Neuron (in vitro differentiated cells): ENCODE measurements at regions not wholly inside any gene's neighbourhood (a gene's known extent, or its start where the extent isn't known, plus 50 kb on each side); places are given as distances from the start of the nearest gene placed in this dataset.

Experiments
- H2AFZ ChIP-seq: one replicate; pipeline ENCODE4 v1.6.1; 2013; ENCODE audit warnings: low read depth, mild to moderate bottlenecking, inconsistent platforms, low read length, moderate library complexity
- H3K27me3 ChIP-seq: one replicate; pipeline ENCODE4 v1.6.1; 2013; ENCODE audit warnings: low read length; ENCODE audit not compliant: insufficient read depth
- H3K36me3 ChIP-seq: one replicate; pipeline ENCODE4 v1.6.1; 2013; ENCODE audit warnings: low read length; ENCODE audit not compliant: insufficient read depth
- H3K4me1 ChIP-seq: one replicate; pipeline ENCODE4 v1.6.1; 2013; ENCODE audit warnings: low read length; ENCODE audit not compliant: insufficient read depth
- H3K4me3 ChIP-seq: 2 replicates; pipeline ENCODE4 v1.5.1; 2013; ENCODE audit warnings: mild to moderate bottlenecking, low read length, moderate library complexity
- H3K9me3 ChIP-seq: one replicate; pipeline ENCODE4 v1.6.1; 2013; ENCODE audit warnings: low read length

DNA sequence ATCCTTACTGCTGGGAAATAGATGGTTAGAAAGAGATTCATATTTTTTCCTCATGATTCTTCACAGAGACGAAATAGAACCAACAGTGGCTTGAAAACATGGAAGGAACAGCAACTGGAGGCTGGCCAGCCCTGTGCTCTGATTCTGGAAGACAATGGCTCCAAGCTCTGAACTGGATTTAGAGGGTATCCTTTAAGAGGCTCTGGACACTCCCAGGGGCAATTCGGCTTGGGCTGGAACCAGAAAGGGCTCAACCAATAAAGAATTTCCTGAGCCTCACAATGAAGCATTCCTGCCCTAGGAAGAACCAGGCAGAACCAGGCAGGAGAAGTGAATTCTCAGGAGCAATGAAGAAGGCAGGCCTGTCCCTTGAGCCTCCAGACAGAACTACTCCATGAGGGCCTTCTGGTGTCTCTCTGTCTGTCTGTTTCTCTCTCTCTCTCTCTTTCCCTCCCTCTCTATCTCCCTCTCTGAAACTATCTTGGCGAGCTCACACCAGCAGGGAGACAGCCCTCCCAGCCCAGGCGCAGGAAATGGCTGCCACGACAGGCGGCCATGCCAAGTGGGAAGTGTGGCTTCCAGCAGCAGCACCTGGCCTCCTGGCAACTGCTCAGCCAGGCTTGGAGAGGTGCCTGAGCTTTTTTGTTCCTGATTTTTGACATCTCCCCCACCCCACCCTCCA, 93.3 kb downstream of the RCN1 start:
- Histone ChIP-seq H3K27me3 (peaks cover 3% of the 10 kb centered on the region), H3K9me3 (no peaks in the 10 kb centered on the region), H3K4me1 (no peaks in the 10 kb centered on the region), H3K36me3 (no peaks in the 10 kb centered on the region), H2AFZ (no peak overlapping the region), H3K4me3 (no peak overlapping the region)

DNA sequence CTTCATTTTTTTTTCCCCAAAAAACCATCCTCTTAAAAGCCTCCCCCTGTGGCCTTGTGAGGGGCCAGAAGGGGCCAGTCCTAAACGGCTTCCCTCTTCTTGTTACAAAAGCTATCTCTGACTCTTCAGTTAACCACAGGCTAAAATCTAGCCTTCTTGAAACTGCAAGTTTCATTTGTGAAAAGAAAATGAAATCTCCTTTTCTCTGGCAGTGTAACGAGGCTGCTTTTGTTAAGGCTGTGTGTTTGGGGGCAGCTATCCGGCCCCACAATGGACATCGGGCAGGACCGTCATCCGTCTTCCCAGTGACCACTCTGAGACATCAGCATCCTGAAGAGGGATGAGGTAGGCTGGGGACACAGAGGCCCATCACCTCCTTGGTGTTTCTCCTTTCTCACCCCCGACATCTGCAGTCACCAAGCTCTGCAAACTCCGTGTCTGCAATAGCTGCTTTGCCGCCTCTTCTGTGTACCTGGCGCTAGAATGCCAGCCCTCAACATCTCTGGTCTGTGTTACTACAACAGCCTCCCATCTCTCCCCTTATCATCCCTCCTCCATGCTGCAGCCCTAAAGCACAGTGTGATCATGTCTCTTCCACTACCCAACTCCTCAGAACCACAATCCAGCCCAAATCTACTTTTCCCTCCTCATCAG, 94.0 kb downstream of the RCN1 start:
- H3K27me3 ChIP-seq = peaks cover 3% of the 10 kb centered on the region
- no peaks in the 10 kb centered on the region for H3K36me3 ChIP-seq
- no peaks in the 10 kb centered on the region for H3K9me3 ChIP-seq
- no peak overlapping the region for H3K4me3 ChIP-seq
- no peaks in the 10 kb centered on the region for H3K4me1 ChIP-seq
- H2AFZ ChIP-seq = no peak overlapping the region

DNA sequence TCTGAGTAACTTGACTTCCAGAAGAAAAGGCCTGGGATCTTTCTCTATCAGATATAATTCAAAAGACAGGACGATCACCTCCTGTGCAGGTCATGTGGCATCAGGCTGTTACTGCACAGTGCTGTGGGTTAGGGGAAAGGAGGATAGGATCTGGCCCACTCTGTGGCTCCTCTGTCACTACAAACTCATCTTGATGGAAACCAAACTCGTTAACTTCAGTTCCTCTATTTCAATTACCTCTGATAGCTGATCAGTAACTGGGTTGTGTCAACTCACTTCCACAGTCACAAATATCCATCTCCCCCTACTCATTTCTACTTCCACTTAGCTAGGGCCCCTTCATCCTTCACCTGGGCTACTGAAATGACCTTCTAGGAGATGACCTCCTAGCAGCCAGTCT, 95.2 kb downstream of the RCN1 start:
- H2AFZ ChIP-seq = no peak overlapping the region
- H3K36me3 ChIP-seq = no peaks in the 10 kb centered on the region
- no peaks in the 10 kb centered on the region for H3K4me1 ChIP-seq
- no peak overlapping the region for H3K4me3 ChIP-seq
- H3K9me3 ChIP-seq = no peaks in the 10 kb centered on the region
- peaks cover 3% of the 10 kb centered on the region for H3K27me3 ChIP-seq

DNA sequence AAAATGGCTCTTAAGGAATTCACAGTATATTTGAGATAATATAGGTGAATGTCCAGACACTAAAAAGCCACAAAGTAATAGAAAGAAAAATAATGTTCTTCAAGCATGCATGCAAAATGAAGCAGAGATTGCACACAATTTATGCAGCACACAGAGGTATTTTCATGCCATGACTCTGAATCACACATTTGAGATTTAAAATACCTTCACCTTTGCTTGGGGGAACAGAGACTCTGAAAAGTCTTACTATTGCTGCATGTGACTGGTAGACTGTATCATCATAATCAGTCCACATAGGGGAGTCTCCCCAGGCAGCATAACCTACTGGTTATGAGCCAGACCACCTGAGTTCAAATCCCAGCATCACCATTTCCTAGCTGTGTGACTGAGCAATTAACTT, 96.2 kb downstream of the RCN1 start:
- Histone ChIP-seq H3K4me3 (no peak overlapping the region), H2AFZ (no peak overlapping the region)

DNA sequence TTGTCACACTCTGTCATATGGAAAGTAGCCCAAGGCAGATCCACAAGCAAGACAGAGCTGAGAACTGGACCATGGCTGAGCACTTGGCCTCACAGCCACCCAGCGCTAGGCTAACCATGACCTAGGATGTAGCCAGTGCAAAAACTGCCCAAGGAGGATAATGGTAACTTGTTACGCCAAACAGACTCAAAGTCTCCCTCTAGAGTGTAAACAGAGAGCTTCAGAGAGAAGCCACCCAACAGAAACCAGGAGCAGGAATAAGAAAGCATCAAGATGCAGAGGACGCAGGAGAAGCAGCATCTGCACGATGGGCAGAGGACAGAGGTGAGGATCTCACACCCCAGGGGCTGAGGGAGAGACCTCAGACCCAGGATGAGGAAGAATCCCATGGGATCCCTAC, 97.9 kb downstream of the RCN1 start:
- peaks cover 5% of the 10 kb centered on the region for H3K27me3 ChIP-seq
- H3K4me3 ChIP-seq = no peak overlapping the region
- H2AFZ ChIP-seq = no peak overlapping the region
- no peaks in the 10 kb centered on the region for H3K36me3 ChIP-seq
- H3K4me1 ChIP-seq = no peaks in the 10 kb centered on the region
- no peaks in the 10 kb centered on the region for H3K9me3 ChIP-seq

More for the DNA sequence above, 96.2 kb downstream of the RCN1 start:
- H3K4me1 ChIP-seq = no peaks in the 10 kb centered on the region
- H3K9me3 ChIP-seq = no peaks in the 10 kb centered on the region
- peaks cover 3% of the 10 kb centered on the region for H3K27me3 ChIP-seq
- no peaks in the 10 kb centered on the region for H3K36me3 ChIP-seq

DNA sequence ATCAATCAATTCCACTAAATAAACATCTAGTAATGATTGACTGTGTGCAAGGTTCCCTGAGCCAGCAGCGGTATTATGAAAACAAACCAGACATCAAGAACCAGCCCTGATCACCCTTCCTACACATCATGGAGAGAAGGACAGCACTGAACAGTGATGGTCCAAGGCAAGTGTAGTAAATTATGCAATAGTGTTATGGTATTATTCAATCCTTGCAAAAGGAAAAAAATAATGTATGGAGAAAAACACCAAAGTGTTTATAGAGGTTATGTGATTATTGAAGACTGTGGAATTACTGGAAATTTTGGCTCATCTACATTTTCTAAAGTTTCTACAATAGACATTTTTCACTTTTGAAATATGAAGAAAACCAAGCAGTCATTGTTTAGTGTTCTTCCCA, 105.3 kb downstream of the RCN1 start:
- Histone ChIP-seq H3K27me3 (peaks cover 3% of the 10 kb centered on the region), H3K4me1 (no peaks in the 10 kb centered on the region), H2AFZ (no peak overlapping the region), H3K36me3 (no peaks in the 10 kb centered on the region), H3K4me3 (no peak overlapping the region), H3K9me3 (no peaks in the 10 kb centered on the region)

DNA sequence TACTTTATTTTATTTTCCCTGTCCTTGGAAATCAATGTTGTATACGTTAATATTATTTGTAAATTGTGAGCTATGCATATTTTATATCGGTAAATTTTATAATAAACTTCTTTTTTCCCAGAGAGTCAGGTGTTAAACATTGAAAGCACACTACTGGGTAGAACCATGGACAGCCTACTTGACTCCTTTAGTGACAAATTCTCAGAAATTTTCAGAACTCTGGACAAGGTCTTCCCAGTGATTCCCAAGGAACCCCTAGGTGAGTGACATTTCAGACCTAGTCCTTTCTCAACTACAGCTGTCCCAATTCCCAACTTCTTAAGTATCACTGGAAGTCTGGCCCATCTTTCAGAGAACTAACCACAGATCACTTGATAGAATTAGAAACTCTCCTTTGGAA, 107.2 kb downstream of the RCN1 start:
- peaks cover 3% of the 10 kb centered on the region for H3K27me3 ChIP-seq
- no peaks in the 10 kb centered on the region for H3K9me3 ChIP-seq
- H2AFZ ChIP-seq = no peak overlapping the region
- H3K4me1 ChIP-seq = no peaks in the 10 kb centered on the region
- H3K36me3 ChIP-seq = no peaks in the 10 kb centered on the region
- H3K4me3 ChIP-seq = no peak overlapping the region

DNA sequence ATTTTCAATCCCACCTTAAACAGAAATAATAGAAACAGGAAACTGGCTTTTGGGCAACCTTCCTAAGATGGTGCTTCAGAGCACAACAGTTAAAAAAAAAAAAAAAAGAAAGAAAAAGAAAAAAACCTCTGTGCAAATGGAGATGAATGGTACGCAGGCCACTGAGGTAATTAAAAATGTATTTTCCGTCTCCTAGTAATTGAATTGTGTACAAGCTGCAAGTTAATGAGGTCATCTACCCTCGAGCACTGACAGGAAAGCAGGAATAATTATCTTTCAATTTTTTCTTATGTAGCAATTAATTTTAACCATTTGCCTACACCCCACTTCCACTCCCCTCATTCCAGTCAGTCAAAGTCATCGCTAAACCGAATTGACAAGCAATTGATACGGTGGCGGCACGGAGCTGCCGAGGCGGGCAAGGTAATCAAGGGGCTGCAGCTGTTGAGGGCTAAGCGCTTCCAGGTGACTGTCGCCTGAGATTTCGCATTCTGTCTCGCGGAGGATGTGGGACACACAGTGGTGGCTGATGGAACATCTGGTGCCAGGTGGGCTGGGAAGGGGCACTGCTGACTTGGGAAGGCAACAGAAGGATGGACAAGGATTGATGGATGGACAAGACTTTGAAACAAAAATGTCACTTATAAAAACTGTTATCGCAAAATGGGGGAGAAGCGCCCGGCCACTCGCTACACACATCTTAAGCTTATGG, 109.4 kb downstream of the RCN1 start:
- Histone ChIP-seq H3K36me3 (no peaks in the 10 kb centered on the region), H3K4me3 (no peak overlapping the region), H3K4me1 (no peaks in the 10 kb centered on the region), H3K9me3 (no peaks in the 10 kb centered on the region), H3K27me3 (no peaks in the 10 kb centered on the region), H2AFZ (no peak overlapping the region)

DNA sequence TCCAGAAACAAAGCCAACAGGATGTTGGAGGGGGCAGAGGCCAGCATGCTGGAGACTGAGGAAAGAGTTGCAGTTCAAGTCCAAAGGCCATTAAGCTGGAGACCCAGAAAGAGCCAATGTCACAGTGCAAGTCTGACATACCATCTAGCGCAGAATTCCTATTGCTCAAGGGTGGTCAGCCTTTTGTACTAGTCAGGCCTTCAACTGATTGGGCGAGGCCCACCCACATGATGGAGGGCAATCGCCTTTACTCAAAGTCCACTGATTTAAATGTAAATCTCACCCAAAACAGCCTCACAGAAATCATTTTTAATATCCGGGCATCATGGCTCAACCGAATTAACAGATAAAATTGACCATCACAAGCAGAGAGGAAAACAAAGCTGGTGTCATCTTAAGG, 113.9 kb downstream of the RCN1 start:
- Histone ChIP-seq H3K4me3 (no peak overlapping the region), H3K27me3 (no peaks in the 10 kb centered on the region), H2AFZ (no peak overlapping the region), H3K9me3 (no peaks in the 10 kb centered on the region), H3K4me1 (no peaks in the 10 kb centered on the region), H3K36me3 (no peaks in the 10 kb centered on the region)

DNA sequence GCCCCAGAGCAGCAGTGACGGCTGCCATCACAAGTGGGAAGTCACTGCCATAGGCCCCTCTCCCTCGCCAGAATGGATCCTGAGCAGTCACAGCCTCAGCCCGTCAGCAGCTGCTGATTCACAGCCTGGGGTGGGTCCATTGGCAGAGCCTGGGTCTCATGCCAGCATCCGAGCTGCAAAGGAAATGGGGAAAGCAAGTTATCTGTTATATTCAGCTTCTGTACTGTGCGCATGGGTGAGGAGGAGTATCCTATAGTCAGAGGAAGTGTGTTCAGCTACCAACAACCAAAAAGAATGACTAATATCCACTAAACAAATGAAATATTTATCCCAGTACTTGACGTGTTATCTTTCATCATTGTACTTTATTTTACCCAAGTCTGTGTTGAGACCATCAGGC, 119.7 kb downstream of the RCN1 start:
- no peaks in the 10 kb centered on the region for H3K9me3 ChIP-seq
- H3K27me3 ChIP-seq = no peaks in the 10 kb centered on the region
- H2AFZ ChIP-seq = no peak overlapping the region
- H3K36me3 ChIP-seq = no peaks in the 10 kb centered on the region
- H3K4me3 ChIP-seq = no peak overlapping the region
- H3K4me1 ChIP-seq = peaks cover 2% of the 10 kb centered on the region

DNA sequence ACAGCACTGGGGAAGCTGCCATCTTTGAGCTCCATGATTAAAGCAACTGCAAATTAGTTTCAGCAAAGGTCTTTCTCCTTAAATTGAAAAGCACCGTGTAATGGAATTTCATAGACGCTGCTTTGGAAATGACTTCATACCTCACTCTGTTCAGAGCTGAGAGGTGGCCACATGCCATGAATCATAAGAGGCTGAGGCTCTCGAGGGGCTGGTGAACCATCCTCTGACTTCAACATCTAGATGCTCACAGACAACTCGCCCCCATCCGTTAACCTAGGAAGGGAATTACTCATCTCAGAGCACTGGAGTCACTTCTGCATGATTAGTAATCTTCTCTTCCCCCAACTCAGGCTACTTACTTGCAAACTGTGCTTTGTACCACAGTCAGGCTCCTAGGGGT, 122.3 kb downstream of the RCN1 start:
- Histone ChIP-seq H3K27me3 (no peaks in the 10 kb centered on the region), H3K36me3 (no peaks in the 10 kb centered on the region), H2AFZ (no peak overlapping the region), H3K9me3 (no peaks in the 10 kb centered on the region), H3K4me1 (peaks cover 2% of the 10 kb centered on the region), H3K4me3 (no peak overlapping the region)

DNA sequence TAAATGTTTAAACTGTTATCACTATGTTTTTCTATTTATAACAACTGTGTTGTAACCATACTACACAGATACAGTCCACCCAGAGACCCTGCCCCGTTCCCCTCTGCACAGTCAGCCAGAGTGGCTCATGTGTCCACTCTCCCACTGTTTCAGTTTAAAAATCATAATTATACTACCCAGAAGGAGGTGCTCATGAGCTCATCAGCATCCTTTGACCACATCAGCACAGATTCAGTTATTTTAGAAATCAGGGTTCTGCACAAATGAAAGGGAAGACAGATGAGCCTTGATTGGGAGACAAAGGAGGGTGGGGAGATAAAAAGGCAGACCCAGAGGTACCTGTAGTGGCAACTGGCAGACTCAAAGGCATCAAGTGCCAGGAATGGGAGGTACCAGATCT, 124.3 kb downstream of the RCN1 start:
- Histone ChIP-seq H3K36me3 (no peaks in the 10 kb centered on the region), H3K9me3 (no peaks in the 10 kb centered on the region), H2AFZ (no peak overlapping the region), H3K27me3 (no peaks in the 10 kb centered on the region), H3K4me1 (peaks cover 2% of the 10 kb centered on the region), H3K4me3 (no peak overlapping the region)

DNA sequence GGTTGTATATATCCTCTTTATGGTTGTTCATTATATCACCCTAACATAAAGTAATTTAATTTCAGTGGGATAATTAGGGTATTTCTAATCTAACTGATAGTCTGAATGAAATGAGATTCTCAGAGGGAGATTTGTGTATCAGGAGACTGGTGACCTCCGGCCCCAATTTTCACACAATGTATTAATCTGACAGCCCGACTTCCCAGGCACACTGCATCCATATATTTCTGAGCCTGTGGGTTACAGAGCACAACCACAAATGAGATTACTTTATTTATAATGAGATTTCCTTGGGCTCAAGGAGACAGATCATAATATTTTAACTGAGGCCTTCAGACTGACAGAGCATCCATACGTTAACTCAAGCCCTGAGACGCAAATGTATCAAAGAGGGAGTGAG, 125.9 kb downstream of the RCN1 start:
- Histone ChIP-seq H3K36me3 (no peaks in the 10 kb centered on the region), H3K4me1 (peaks cover 2% of the 10 kb centered on the region), H3K4me3 (no peak overlapping the region), H2AFZ (no peak overlapping the region), H3K9me3 (no peaks in the 10 kb centered on the region), H3K27me3 (no peaks in the 10 kb centered on the region)
